A549 (cell line): ENCODE measurements at regions not wholly inside any gene's neighbourhood (a gene's known extent, or its start where the extent isn't known, plus 50 kb on each side); places are given as distances from the start of the nearest gene placed in this dataset.

Experiments used
- ATAC-seq, 2 experiments: fragments of 200-7000 bp in 1 of 2; fragments of >200 bp in 1 of 2; cut with Nextera tagmentation in 1 of 2; cut with Tn5 transposase in 1 of 2; 3 replicates each; pipeline versions ENCODE4 v1.8.0 to v1.9.1; 2018 to 2020; ENCODE audit warnings: mild to moderate bottlenecking in 1 of 2, moderate library complexity in 1 of 2
- CTCF ChIA-PET: fragments of 300-600 bp; sonication (Branson Sonifier 250); formaldehyde crosslinking; extraction: SDS; loops from one replicate; lab custom pipeline; 2021; ENCODE audit warnings: antibody characterized with exemption, inconsistent platforms; lab: Yijun Ruan, JAX
- POLR2A ChIA-PET: fragments of 350-600 bp; formaldehyde crosslinking; extraction: SDS; loops from one replicate; lab custom pipeline; 2021; ENCODE audit warnings: antibody characterized with exemption, inconsistent platforms; lab: Yijun Ruan, JAX
- DNase-seq, 2 experiments: peaks; one replicate each; pipeline versions ENCODE4 v3.0.0 to v3.0.0-alpha.2; 2011 to 2016; ENCODE audit warnings: low read depth in 1 of 2, low spot score in 1 of 2
- FAIRE-seq: peaks from 2 replicates; lab custom pipeline; 2011; peaks lifted over from hg19 to GRCh38; lab: Jason Lieb, UNC
- H3K27ac ChIP-seq, 2 experiments: fragments of >200 bp; sonication (Bioruptor Twin); formaldehyde crosslinking; 3 replicates each; pipeline ENCODE4 v1.5.1; 2016 to 2017
- H3K4me1 ChIP-seq: fragments of >200 bp; sonication (Bioruptor Twin); formaldehyde crosslinking; 3 replicates; pipeline ENCODE4 v1.6.1; 2016
- H3K4me2 ChIP-seq: fragments of >200 bp; sonication (Bioruptor Twin); formaldehyde crosslinking; 3 replicates; pipeline ENCODE4 v1.6.1; 2016
- H3K4me3 ChIP-seq: fragments of >200 bp; sonication (Bioruptor Twin); formaldehyde crosslinking; 3 replicates; pipeline ENCODE4 v1.5.1; 2016
- H3K9me3 ChIP-seq: fragments of >200 bp; sonication (Bioruptor Twin); formaldehyde crosslinking; 3 replicates; pipeline ENCODE4 v1.6.1; 2016
- CBX2 ChIP-seq: fragments of 200-600 bp; sonication (generic); IDR thresholded peaks from 2 replicates; pipeline ENCODE4 v1.6.1; 2016; ENCODE audit warnings: low read depth, mild to moderate bottlenecking, borderline replicate concordance
- CEBPB ChIP-seq, 2 experiments: fragments of >200 bp in 1 of 2; sonication (Bioruptor Twin) in 1 of 2; formaldehyde crosslinking in 1 of 2; IDR thresholded peaks; 2 replicates each; pipeline ENCODE4 v1.6.1; 2012 to 2016
- CHD2 ChIP-seq: fragments of 150-350 bp; IDR thresholded peaks from 2 replicates; pipeline ENCODE4 v1.6.1; 2014; ENCODE audit warnings: low read length; ENCODE audit not compliant: partially characterized antibody
- EHMT2 ChIP-seq: fragments of 200-600 bp; sonication (generic); IDR thresholded peaks from 2 replicates; pipeline ENCODE4 v1.6.1; 2016; ENCODE audit warnings: antibody characterized with exemption, low read depth, mild to moderate bottlenecking, moderate library complexity
- GATA3 ChIP-seq: IDR thresholded peaks from 2 replicates; pipeline ENCODE4 v1.6.1; 2012; ENCODE audit warnings: borderline replicate concordance
- JUN ChIP-seq, 2 experiments: fragments of >200 bp; sonication (Bioruptor Twin); formaldehyde crosslinking; IDR thresholded peaks; 2 replicates in 1 of 2; 3 replicates in 1 of 2; pipeline ENCODE4 v1.6.1; 2016 to 2017
- KDM5A ChIP-seq: fragments of 200-600 bp; sonication (generic); IDR thresholded peaks from 2 replicates; pipeline ENCODE4 v1.6.1; 2016; ENCODE audit warnings: antibody characterized with exemption, mild to moderate bottlenecking
- MAZ ChIP-seq: fragments of 150-350 bp; IDR thresholded peaks from 2 replicates; pipeline ENCODE4 v1.6.1; 2014; ENCODE audit warnings: antibody characterized with exemption, low read depth, low read length, borderline replicate concordance
- MYC ChIP-seq: IDR thresholded peaks from 2 replicates; pipeline ENCODE4 v1.6.1; 2012; ENCODE audit warnings: mild to moderate bottlenecking, inconsistent platforms, low read length, improper control_type of control experiment, borderline replicate concordance
- NFE2L2 ChIP-seq: fragments of 150-350 bp; conservative IDR thresholded peaks from 2 replicates; pipeline ENCODE4 v1.6.1; 2014; ENCODE audit warnings: low read length
- NR3C1 ChIP-seq: fragments of >200 bp; sonication (Bioruptor Twin); formaldehyde crosslinking; IDR thresholded peaks from 3 replicates; pipeline ENCODE4 v1.6.1; 2017
- POLR2A ChIP-seq: IDR thresholded peaks from 2 replicates; pipeline ENCODE4 v1.6.1; 2012; ENCODE audit warnings: mild to moderate bottlenecking, low read length
- RCOR1 ChIP-seq: fragments of 150-350 bp; IDR thresholded peaks from 2 replicates; pipeline ENCODE4 v1.6.1; 2014; ENCODE audit warnings: antibody characterized with exemption, low read length, low read depth
- SMC3 ChIP-seq: fragments of >200 bp; sonication (Bioruptor Twin); formaldehyde crosslinking; IDR thresholded peaks from 3 replicates; pipeline ENCODE4 v1.6.1; 2018; ENCODE audit warnings: inconsistent platforms
- TFCP2L1 ChIP-seq: fragments of 250-450 bp; sonication (Bioruptor Pico); IDR thresholded peaks from 2 replicates; pipeline ENCODE4 v1.5.0; 2021; ENCODE audit warnings: mild to moderate bottlenecking
- ZC3H11A ChIP-seq: fragments of 450-650 bp; IDR thresholded peaks from 2 replicates; pipeline ENCODE4 v1.6.1; 2014; ENCODE audit warnings: antibody characterized with exemption, mild to moderate bottlenecking
- ZFP36 ChIP-seq: fragments of 450-650 bp; IDR thresholded peaks from 2 replicates; pipeline ENCODE4 v1.6.1; 2014; ENCODE audit warnings: borderline replicate concordance; ENCODE audit not compliant: partially characterized antibody
- WGBS: methylation state at CpG from one replicate; pipeline ENCODE4 v1.1.6; 2017; ENCODE audit errors: missing lambda C conversion rate; 5-methylcytosine and 5-hydroxymethylcytosine counted together
- TF ChIP-seq, protein P1 (sequence below): fragments of 150-350 bp; IDR thresholded peaks from 2 replicates; pipeline ENCODE4 v1.6.1; 2014; ENCODE audit warnings: low read depth, mild to moderate bottlenecking, low read length
- TF ChIP-seq, protein P2 (sequence below): fragments of 250-450 bp; sonication (Bioruptor Pico); IDR thresholded peaks from 2 replicates; pipeline ENCODE4 v1.5.0; 2020; ENCODE audit warnings: low read depth, mild to moderate bottlenecking, moderate library complexity
- TF ChIP-seq, protein P3 (sequence below): IDR thresholded peaks from 2 replicates; pipeline ENCODE4 v1.6.1; 2012
- TF ChIP-seq, protein P4 (sequence below): IDR thresholded peaks from 2 replicates; pipeline ENCODE4 v1.6.1; 2012

DNA sequence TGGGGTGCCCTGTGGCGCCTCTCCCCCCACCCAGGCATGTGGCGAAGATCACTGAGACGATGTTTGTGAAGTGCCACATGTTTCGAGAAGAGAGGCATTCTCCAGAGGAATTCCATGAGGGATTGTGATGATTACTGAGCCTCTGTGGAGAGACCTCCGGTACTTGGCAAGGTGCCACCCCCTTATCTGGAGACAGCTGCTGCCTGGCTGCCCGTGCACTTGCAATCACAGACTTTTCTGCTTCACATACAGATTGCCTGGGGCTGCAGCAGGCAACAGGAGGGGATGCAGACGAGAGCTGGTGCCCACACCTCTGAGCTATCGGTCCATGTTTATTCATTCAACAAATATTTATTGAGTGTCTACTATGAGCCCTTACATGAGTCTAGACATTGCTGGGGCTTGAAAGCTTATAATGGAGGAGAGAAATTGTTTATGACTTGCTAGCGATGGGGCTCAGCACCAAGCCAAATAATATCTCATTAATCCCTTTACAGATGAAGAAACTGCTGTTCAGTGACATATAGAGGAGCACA is 317.2 kb upstream of the ZFHX3 start:
- Histone ChIP-seq H3K9me3 (no peaks in the 10 kb centered on the region), H3K4me1 (no peaks in the 10 kb centered on the region), H3K4me3 (no peak overlapping the region), H3K4me2 (0 out of 3 replicates have a peak overlapping the region, but pooled peaks have one; percentile 2), H3K27ac (no peak overlapping the region)
- no peak for ATAC-seq
- no peak for FAIRE-seq
- DNase-seq, result no peak
- TF ChIP-seq, protein P1, sequence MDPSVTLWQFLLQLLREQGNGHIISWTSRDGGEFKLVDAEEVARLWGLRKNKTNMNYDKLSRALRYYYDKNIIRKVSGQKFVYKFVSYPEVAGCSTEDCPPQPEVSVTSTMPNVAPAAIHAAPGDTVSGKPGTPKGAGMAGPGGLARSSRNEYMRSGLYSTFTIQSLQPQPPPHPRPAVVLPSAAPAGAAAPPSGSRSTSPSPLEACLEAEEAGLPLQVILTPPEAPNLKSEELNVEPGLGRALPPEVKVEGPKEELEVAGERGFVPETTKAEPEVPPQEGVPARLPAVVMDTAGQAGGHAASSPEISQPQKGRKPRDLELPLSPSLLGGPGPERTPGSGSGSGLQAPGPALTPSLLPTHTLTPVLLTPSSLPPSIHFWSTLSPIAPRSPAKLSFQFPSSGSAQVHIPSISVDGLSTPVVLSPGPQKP, result no peak
- 18% methylated on average over 9 of the region's 9 CpGs for WGBS
- CTCF ChIA-PET, result no interaction called here
- POLR2A ChIA-PET, result no interaction called here

DNA sequence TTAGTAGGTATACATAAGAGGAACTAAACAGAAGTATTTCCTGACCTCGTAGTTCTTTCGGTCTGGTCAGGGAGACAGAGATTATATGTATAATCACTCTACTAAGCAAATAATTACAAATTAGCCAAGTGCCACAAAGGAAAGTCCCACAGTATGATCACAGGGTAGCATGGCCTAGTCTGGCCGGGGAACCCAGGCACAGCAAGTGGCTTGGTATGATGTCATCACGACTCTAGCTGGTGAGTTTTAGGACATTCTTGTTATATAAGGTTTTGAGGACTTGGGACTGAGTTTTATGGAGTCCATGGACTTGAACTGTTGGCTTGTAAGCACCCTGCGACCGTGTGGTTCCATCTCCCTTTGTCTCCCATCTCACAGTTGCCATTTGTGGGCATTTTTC is 316.5 kb upstream of the ZFHX3 start:
- H3K4me1 ChIP-seq, result no peaks in the 10 kb centered on the region
- no peak overlapping the region for H3K4me2 ChIP-seq
- H3K27ac ChIP-seq, result no peak overlapping the region
- DNase-seq (no peak), FAIRE-seq (no peak), ATAC-seq (no peak)
- ChIA-PET POLR2A (no interaction called here), CTCF (no interaction called here)
- no peaks in the 10 kb centered on the region for H3K9me3 ChIP-seq
- no peak overlapping the region for H3K4me3 ChIP-seq
- TF ChIP-seq JUN (IDR thresholded peaks at IDR 0.05) (no peak), ZC3H11A (no peak)
- TF ChIP-seq, protein P2, sequence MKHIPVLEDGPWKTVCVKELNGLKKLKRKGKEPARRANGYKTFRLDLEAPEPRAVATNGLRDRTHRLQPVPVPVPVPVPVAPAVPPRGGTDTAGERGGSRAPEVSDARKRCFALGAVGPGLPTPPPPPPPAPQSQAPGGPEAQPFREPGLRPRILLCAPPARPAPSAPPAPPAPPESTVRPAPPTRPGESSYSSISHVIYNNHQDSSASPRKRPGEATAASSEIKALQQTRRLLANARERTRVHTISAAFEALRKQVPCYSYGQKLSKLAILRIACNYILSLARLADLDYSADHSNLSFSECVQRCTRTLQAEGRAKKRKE (CRISPR knock-in tag), result no peak
- 13% methylated on average over 6 of the region's 6 CpGs for WGBS

DNA sequence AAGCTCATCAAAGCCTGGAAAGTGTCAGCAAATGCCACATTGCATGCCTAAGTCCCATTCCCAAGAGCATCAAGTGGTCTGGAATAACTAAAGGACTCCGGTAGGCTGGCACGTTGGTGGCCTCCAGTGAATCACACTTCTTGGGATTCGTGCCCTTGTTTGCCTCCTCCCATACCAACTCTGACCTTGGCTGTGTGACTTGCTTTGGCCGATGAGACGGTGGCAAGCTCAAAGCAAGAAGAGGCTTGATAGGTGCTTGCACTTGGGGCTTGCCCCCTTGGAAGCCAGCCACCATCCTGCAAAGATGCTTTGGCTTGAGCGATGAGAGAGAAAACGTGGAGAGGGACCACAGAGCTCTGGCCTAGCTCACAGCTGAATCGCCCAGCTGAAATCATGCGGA is 313.1 kb upstream of the ZFHX3 start:
- H3K4me2 ChIP-seq, result no peak overlapping the region
- no peak for DNase-seq
- WGBS, result 59% methylated on average over 9 of the region's 9 CpGs
- ATAC-seq, result no peak
- CTCF ChIA-PET, result no interaction called here
- H3K4me3 ChIP-seq, result no peak overlapping the region
- TF ChIP-seq CHD2 (no peak), KDM5A (no peak), GATA3 (no peak), RCOR1 (no peak), MYC (no peak), SMC3 (no peak), POLR2A (no peak), EHMT2 (no peak), MAZ (no peak), NR3C1 (no peak), ZFP36 (no peak), CBX2 (no peak), NFE2L2 (no peak), CEBPB (IDR thresholded peaks at IDR 0.05) (no peak), TFCP2L1 (no peak), JUN (IDR thresholded peaks at IDR 0.05) (no peak)
- TF ChIP-seq, protein P3, sequence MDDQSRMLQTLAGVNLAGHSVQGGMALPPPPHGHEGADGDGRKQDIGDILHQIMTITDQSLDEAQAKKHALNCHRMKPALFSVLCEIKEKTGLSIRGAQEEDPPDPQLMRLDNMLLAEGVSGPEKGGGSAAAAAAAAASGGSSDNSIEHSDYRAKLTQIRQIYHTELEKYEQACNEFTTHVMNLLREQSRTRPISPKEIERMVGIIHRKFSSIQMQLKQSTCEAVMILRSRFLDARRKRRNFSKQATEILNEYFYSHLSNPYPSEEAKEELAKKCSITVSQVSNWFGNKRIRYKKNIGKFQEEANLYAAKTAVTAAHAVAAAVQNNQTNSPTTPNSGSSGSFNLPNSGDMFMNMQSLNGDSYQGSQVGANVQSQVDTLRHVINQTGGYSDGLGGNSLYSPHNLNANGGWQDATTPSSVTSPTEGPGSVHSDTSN, result no peak
- TF ChIP-seq, protein P4, sequence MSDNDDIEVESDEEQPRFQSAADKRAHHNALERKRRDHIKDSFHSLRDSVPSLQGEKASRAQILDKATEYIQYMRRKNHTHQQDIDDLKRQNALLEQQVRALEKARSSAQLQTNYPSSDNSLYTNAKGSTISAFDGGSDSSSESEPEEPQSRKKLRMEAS, result no peak
- TF ChIP-seq, protein P2 (CRISPR knock-in tag), result no peak
- TF ChIP-seq, all 56 proteins: peak for 0
- no peak for FAIRE-seq
- H3K9me3 ChIP-seq, result no peaks in the 10 kb centered on the region
- POLR2A ChIA-PET, result no interaction called here
- H3K27ac ChIP-seq, result no peak overlapping the region
- no peaks in the 10 kb centered on the region for H3K4me1 ChIP-seq
